Fibroblast of lung (primary cell): ENCODE measurements at regions not wholly inside any gene's neighbourhood (a gene's known extent, or its start where the extent isn't known, plus 50 kb on each side); places are given as distances from the start of the nearest gene placed in this dataset.

Experiments
- EZH2 ChIP-seq: IDR thresholded peaks from 2 replicates; pipeline ENCODE4 v1.5.1; 2012; ENCODE audit warnings: low read length, control low read depth, mild to moderate bottlenecking; ENCODE audit errors: missing control alignments
- TF ChIP-seq, protein P1 (sequence below), 2 donors: IDR thresholded peaks in 1 of 2; conservative IDR thresholded peaks in 1 of 2; 1 replicate in 1 of 2; 2 replicates in 1 of 2; pipeline ENCODE4 v1.5.1; 2011 to 2012; ENCODE audit warnings: low read length in 2 of 2, control low read depth in 1 of 2, inconsistent platforms in 1 of 2, low read depth in 1 of 2, mild to moderate bottlenecking in 1 of 2

DNA sequence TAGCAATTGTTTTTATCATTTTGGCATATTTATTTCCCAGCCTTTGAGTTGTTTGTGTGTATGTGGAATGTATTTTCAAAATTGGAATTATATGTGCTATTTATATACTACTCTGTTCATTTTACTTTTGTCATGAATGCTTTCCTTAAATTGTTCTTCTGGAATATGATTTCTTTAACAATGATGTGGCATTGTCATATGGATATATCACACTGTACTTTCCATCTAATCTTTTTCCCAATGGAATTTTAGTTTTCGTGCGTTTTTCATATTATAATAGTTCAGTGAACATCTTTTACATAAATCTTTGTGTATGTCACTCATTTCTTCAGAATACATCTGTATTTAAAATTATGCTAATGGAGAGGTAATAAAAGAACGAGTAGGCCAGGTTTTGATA is 980.1 kb upstream of the WWC1 start:
- TF ChIP-seq, protein P1, sequence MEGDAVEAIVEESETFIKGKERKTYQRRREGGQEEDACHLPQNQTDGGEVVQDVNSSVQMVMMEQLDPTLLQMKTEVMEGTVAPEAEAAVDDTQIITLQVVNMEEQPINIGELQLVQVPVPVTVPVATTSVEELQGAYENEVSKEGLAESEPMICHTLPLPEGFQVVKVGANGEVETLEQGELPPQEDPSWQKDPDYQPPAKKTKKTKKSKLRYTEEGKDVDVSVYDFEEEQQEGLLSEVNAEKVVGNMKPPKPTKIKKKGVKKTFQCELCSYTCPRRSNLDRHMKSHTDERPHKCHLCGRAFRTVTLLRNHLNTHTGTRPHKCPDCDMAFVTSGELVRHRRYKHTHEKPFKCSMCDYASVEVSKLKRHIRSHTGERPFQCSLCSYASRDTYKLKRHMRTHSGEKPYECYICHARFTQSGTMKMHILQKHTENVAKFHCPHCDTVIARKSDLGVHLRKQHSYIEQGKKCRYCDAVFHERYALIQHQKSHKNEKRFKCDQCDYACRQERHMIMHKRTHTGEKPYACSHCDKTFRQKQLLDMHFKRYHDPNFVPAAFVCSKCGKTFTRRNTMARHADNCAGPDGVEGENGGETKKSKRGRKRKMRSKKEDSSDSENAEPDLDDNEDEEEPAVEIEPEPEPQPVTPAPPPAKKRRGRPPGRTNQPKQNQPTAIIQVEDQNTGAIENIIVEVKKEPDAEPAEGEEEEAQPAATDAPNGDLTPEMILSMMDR (conservative IDR thresholded peaks at IDR 0.05 in 1 of 2, IDR thresholded peaks at IDR 0.05 in 1 of 2; ENCODE audit: low read depth in 1 of 2, low read length in 2 of 2) = no peak
- no peak for TF ChIP-seq EZH2
